ENCODE measurements at regions not wholly inside any gene's neighbourhood (a gene's known extent, or its start where the extent isn't known, plus 50 kb on each side); places are given as distances from the start of the nearest gene placed in this dataset.

DNA sequence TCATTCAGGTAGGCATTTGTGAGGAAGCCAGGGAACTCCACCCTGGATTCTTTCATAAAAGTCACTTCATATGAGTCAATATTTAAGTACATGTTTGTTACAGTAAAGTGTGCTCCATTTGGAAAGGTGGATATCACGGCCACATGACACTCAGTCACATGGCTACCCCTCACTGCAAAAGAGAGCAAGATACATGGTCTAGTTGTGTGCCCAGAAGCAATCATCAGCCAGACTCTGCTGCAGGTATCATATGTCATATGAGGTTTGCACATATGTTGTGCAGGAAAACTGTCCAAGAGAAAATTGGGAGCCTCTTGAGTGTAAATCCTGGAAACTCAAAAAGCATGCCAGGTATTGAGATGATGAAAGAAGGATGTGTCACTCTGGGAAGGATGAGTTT lies 55.0 kb upstream of the NMNAT3 start:
- TF ChIP-seq TAF1 (IDR thresholded peaks at IDR 0.05; ENCODE audit: borderline replicate concordance, insufficient read depth, low read length) (no peak), REST (IDR thresholded peaks at IDR 0.05; ENCODE audit: insufficient read depth in 1 of 2, low read depth in 2 of 2, low read length in 2 of 2) (no peak), POLR2AphosphoS5 (IDR thresholded peaks at IDR 0.05; ENCODE audit: low read depth, low read length) (no peak), SIN3A (IDR thresholded peaks at IDR 0.05; ENCODE audit: borderline replicate concordance, insufficient read depth, low read length) (no peak)

All from PFSK-1 (cell line).